Astrocyte of the cerebellum (primary cell): ENCODE measurements at regions not wholly inside any gene's neighbourhood (a gene's known extent, or its start where the extent isn't known, plus 50 kb on each side); places are given as distances from the start of the nearest gene placed in this dataset.

Experiments used
- DNase-seq: peaks from one replicate; pipeline ENCODE4 v3.0.0-alpha.2; 2011; ENCODE audit warnings: low read depth
- H3K4me3 ChIP-seq: 2 replicates; pipeline ENCODE4 v1.5.1; 2011; ENCODE audit warnings: mild to moderate bottlenecking, low read depth, low read length, moderate library complexity
- CTCF ChIP-seq: IDR thresholded peaks from 2 replicates; pipeline ENCODE4 v1.5.1; 2012; ENCODE audit warnings: low read length, low read depth, moderate library complexity, mild to moderate bottlenecking; ENCODE audit errors: missing control alignments
- in situ Hi-C: cut with HindIII; loops from 2 replicates; pipeline ENCODE4 v1.10.0; 2017; ENCODE audit warnings: low sequenced_read_pairs

GRCh38 chr10:3900391-3900790, 115.4 kb upstream of the KLF6 start:
- in situ Hi-C loops: no loop called here
- DNase-seq: no peak
- no peak for TF ChIP-seq CTCF

GRCh38 chr10:3898821-3899220, 113.8 kb upstream of the KLF6 start:
- H3K4me3 ChIP-seq: no peak overlapping the region
- in situ Hi-C loops: no loop called here
- TF ChIP-seq CTCF: no peak
- DNase-seq: no peak

More at GRCh38 chr10:3900391-3900790, 115.4 kb upstream of the KLF6 start:
- H3K4me3 ChIP-seq: no peak overlapping the region

GRCh38 chr10:3897156-3897555, 112.1 kb upstream of the KLF6 start:
- H3K4me3 ChIP-seq: no peak overlapping the region
- no peak for DNase-seq
- TF ChIP-seq CTCF: no peak
- in situ Hi-C loops: no loop called here

- DNase-seq: no peak
- in situ Hi-C loops: no loop called here
- no peak for TF ChIP-seq CTCF
- H3K4me3 ChIP-seq: no peak overlapping the region
Measured at GRCh38 chr10:3896161-3896560, 111.2 kb upstream of the KLF6 start.

GRCh38 chr10:3895045-3895631, 110.1 kb upstream of the KLF6 start:
- in situ Hi-C loops: no loop called here
- no peak for DNase-seq
- no peak overlapping the region for H3K4me3 ChIP-seq
- no peak for TF ChIP-seq CTCF

GRCh38 chr10:3893901-3894563, 109.0 kb upstream of the KLF6 start:
- no peak for DNase-seq
- TF ChIP-seq CTCF: no peak
- no peak overlapping the region for H3K4me3 ChIP-seq
- in situ Hi-C loops: no loop called here
